GM19324 (cell line): ENCODE measurements at regions not wholly inside any gene's neighbourhood (a gene's known extent, or its start where the extent isn't known, plus 50 kb on each side); places are given as distances from the start of the nearest gene placed in this dataset.
"Not testable (repeated sequence)": the region's sequence is repeated elsewhere in the genome, so short reads cannot be mapped to it uniquely, and the experiment has no call there.

Experiments used
- ATAC-seq: cut with Tn5 transposase; IDR thresholded peaks from one replicate; pipeline ENCODE4 v1.9.1; 2021; ENCODE audit warnings: mild to moderate bottlenecking, moderate library complexity; ENCODE audit not compliant: unreplicated experiment, low FRiP score

DNA sequence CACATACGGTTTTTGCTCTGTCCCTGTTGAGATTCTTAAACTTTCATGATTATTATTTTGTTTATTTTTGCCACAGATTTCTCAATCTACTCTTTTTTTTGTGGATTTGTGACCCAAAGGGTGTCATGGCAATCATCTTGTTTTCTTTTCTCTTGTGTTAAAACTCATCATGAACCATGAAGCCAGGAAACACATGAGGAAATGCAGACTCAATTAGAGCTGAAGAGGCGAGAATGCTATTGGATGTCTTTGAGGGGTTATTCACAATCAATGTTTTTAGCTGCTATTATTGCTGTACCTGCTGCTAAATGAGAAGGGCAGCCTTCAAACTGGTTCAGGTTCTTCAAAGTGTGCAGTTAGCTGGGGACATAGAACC is 99.5 kb upstream of the MMADHC start:
- ATAC-seq = no peak

DNA sequence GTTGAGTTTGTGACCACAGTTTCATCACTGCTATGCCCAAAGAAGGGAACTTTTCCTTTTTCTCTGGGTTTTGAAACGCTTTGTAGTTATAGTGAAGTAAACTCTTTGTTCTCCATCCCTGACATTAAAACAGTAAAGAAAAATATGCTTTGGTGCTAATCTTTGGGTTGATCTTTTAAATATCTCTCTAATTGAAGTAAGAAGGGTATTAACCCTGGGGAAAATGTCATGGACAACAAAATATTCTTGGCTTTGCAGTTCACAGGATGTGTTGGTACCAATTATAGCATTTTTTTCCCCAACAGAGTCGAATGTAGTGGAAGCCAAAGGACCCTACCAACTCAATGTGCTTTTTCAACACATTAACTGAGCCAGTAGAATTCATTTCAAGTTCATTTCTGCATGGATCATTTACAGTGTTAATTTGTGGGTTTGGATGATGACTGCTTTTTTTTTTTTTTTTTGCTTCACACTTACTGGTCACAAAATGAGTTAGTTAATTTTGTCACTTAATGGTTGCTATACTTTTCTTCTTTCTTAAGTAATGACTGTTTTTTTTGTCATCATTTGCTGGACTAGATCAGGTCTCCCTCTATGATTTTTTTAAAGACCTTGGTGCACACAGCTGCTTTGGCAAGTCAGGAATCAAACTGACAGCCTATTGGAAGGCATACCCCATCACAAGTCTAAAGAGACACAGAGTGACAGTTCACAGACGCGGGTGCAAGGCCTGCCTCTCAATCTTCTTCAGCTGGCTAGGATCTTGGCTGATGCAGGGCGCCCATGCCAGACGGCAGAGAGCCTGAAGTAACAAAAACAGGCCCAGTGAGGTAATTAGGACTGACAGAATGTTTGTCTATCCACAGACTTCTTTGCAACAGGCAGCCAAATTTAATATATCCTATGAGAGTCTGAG is 98.8 kb upstream of the MMADHC start:
- ATAC-seq = no peak

DNA sequence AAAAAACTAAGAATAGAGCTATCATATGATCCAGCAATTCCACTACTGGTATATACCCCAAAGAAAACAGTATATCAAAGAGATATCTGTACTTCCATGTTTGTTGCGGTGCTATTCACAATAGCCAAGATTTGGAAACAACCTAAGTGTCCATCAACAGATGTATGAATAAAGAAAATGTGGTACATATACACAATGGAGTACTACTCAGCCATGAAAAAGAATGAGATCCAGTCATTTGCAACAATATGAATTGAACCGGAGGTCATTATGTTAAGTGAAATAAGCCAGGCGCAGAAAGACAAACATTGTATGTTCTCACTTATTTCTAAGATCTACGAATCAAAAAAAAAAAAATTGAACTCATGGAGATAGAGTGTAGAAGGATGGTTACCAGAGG is 97.8 kb upstream of the MMADHC start:
- ATAC-seq = not testable (repeated sequence)

DNA sequence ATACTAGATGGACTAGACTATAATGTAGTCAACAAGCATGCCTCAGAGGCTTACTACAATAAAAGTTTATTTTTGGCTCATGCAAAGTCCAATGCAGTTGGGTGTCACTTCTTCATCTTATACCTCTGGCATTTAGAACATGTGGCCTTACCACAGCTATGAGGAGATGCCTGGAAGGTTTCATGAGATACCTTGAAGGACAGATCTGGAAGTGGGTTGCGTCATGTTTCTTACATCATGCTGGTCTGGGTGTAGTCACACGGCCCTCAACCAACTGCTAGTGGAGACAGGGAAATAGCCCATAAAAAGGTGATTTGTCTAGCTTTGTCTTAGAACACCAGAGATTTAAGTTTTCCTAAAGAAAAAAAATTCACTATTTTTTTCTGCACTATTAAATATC is 91.7 kb upstream of the MMADHC start:
- no peak for ATAC-seq

DNA sequence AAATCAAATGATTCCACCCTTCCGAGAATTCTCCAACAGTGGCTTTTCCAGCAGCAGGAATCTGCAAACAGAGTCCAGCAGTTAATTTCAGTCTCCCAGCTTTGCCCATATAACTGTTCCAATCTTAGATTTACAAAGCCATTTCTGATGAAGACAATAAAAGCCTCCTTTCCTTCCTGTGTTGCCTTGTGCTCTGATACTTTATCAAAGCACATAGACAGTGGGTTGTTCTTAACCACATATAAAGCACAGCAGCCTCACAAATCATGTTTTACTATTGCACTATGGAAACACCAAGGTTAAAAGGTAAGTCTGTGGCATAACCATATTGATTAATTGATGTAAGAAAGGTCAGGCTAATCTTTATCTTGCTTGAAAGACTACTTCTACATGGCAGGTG is 89.8 kb upstream of the MMADHC start:
- ATAC-seq = no peak

DNA sequence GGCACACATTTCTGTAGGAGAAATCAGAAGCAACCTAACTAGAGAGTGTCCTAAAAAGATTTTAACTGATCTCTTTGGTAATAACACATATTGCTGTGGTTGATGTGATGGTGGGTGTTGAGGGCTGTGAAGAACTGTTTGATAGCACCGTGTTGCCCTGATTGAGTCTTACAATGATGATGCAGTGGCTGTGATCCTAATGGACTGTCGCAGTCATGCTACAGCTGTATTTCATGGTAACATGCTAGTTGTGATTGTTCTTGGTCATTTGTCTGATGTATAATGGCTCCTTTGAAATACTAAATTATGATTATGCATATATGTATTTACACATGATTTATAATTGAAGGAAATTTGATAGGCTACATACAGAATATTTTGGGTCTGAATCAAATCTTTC is 82.5 kb upstream of the MMADHC start:
- no peak for ATAC-seq

DNA sequence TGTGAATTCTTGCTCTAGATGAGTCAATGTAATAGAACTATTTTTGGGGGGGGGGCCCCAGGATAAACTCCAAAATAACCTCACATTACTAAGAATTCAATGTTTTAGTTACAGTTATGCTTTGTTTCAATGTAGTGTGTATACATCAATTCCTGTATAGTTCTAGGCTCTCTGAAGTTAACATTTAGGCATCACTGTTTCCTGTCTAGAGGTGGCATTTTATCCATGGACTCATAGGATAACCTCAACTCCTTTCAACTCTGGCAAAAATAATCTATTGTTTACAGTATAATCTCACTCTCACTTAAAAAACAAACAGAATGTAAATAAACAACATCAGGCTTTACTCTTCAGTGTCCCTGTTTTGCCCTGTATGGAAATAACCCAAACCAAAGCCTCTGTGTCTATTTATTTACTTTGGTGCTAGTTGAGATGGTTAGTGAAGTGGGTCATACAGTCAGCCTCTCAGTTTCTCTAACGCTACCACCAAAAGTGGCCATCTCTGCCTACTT is 79.3 kb upstream of the MMADHC start:
- ATAC-seq = no peak

DNA sequence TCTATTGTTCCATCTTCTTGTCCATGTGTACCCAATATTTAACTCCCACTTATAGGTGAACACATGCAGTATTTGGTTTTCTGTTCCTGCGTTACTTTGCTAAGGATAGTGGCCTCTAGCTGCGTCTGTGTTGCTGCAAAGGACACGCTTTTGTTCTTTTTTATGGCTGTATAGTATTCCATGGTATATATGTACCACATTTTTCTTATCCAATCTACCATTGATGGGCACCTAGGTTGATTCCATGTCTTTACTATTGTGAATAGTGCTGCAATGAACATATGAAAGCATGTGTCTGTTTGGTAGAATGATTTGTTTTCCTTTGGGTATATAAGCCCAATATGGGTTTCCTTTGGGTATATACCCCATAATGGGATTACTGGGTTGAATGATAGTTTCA is 77.3 kb upstream of the MMADHC start:
- no peak for ATAC-seq

DNA sequence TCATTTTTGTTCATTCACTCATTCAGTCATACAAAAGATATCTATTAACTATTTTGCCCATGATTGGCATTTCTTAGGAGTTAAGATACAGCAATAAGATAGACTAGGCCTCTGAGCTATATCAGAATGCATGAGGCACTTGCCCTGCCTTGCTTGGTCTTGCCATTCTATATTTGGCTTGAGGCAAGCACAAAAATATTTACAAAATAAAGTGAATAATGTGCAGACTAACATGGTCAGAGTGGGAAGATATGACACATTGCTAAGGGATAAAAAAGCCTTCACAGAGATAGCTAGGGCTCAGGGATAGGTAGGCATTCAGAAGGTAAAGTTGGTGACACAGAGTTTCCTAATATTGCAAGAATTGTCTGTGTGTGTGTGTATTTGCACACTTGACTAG is 75.0 kb upstream of the MMADHC start:
- no peak for ATAC-seq

DNA sequence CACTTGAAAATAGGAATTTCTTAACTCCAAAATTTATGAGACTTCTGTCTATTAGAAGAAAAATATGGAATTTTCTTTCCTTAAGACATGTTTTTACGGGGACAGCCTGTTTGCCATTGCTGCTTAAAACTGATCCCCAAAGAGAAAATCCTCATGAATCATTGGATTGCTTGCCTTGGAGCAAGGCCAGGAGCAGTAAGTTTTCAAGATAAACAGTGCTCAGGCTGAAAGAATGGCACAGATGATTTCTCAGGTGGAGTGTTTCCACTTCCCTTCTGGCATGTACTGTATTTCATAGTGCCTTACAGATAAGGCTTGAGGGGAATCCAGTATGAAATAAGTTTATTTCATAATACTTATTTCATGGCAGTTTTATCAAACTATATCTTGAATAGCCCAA is 74.3 kb upstream of the MMADHC start:
- no peak for ATAC-seq

DNA sequence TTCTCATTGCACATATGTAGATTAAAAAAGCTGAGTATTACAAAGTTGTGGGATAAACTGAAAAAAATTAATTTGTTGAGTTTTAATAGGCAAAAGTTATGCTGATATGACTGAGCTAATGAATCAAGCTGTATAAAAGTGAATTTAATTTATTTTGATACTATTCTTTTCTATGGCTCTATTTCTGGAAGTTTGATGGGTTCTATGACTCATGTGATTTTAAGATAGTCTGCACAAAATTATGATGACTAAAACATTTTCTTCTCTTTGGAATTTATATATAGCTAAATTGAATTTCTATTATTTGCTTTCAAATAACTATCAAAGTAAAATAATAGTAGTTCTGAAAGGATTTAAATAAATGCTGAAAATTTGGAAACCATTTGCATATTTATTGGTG is 71.0 kb upstream of the MMADHC start:
- ATAC-seq = no peak

DNA sequence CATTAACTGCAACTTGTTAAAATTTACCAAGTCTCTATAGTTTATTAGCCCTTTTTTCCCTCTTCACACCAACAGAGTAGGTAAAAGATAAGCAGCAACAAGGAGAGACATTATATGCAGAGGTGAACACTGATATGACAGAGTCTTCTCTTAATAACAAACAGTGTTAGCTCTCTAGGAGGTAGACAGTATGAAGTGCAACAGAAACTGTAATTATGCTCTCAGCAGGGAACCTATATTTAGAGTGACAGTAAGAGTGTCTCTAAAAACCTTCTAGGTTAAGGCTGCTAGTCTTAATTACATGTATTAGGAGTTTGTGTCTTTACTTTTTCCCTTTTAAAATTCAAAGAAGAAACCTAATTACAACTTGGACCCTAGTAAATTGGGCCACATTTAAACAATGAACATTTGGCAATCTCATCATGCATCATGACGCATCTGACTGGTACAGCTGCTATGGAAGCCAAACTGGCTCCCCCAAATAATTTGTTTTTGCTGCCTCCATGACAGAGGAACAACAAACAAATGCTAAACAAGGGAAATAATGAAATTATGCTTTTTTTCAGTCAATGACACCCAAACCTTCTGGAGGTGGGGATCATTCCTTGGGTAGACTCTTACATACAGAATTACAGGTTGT is 69.9 kb upstream of the MMADHC start:
- ATAC-seq = no peak

DNA sequence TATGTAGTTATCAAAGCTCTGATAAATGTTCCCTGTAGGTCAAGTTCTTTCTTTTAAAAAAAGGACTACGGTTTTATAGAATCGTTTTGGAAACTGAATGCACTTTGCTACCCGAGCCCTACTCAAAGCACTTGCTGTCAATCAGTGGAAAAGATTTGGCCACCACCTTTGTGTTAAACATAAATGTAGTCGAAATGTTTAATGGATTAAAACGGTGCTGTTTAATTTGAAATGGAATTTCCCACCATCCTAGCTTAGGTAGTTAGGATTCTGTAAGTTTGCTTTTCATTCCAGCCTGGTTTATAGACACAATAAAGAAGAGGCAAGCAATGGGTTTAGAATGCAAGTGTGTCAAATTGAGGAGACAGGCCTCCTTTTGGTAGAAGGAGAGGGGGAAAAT is 69.4 kb upstream of the MMADHC start:
- ATAC-seq = no peak

DNA sequence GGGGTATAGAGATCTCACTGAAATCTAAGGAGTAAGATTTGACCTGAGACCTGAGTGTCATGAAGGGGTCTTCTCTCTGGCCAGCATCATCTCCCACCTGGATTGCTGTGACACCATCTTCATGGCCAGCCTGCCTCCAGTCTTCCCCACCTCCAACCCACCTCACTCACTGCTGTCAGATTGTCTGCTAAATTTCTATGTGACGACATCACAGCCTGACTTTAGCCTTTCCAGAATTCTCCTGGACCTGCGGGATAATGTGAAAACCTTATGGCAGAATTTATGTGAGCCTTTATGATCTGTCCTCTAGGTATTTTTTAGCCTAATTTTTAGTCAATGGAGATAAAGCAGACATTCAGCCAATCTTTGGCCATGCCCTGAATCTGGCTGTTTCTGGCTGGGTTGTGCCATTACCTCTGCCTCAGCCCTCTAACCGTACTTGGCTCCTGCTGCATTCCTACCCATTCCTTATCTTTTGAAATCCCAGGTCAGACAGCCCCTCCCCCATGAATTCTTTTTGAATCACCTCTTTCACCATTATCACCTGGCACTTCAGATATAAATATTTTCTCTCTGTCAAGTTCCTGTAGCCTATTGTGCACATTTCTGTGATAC is 66.4 kb upstream of the MMADHC start:
- ATAC-seq = no peak

DNA sequence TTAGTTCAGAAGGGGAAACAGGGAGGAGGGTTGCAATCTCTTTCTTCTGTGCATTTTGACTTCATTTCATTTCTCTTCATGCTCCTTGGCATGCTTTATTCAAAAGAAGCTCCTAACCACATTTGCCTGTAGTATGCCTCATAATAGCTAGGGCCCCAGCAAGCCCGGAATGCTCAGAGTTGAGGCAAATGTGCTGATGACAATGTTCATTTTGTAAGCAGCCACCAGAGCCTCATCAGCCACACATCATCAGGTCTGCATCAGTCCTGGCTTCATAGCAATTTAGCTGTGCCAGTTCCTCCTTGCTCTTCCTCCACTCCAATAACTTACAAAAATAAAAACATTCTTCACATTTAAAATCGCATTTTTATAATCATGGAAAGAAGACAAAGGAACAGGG is 65.4 kb upstream of the MMADHC start:
- no peak for ATAC-seq

DNA sequence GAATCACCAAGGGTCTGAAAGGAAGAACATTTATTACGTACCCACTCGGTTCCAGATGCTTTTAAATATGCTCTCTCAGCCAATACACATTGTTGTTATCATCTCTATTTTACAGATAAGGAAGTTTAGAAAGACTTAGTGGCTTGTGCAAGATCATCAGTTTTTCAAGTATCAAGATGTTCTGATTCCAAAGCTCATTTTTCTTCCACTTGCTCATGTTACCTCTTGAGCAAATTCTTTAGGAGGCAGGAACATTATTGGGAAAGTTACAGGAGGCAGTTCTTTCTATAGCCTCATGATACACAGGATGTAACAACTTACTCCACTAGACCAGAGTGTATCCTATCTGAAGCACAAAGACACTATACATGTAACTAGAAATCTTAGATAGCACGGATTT is 65.0 kb upstream of the MMADHC start:
- ATAC-seq = no peak

DNA sequence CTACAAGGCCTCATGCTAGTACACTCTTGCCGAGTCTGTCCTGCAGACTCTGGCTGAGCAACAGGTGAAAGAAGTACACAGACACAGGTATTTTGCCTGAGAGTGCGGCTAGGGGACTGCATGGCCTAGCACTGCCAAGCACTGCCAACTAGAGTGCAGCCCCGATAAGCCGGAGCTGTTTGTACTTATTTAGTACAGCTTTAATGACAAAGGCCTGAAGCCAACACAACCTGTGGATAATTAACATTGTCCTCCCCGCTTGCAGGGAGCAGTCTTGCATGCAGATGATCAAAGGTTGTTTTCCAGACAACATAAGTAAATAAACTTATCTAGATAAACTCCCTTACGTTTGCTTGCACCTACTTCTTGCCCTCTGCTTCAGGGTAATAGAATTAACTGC is 63.7 kb upstream of the MMADHC start:
- ATAC-seq = no peak

DNA sequence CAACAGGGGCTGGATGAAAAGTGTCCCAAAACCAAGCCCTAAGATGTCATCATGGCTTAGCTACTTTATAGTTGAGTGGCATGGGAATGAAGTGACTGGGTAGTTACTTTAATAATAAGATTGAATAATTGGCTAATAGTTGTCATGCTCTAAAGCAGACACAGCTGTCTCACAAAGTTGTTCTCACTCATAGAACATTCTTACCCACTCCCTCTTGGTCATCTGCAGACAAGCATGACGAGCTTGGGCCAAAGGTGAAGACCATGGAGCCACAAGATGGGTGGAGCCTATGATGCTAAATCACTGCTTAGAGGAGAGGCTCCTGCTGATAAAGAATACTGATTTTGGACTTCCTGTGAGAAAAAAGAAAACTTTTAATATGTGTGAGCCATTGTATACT is 62.4 kb upstream of the MMADHC start:
- ATAC-seq = no peak

DNA sequence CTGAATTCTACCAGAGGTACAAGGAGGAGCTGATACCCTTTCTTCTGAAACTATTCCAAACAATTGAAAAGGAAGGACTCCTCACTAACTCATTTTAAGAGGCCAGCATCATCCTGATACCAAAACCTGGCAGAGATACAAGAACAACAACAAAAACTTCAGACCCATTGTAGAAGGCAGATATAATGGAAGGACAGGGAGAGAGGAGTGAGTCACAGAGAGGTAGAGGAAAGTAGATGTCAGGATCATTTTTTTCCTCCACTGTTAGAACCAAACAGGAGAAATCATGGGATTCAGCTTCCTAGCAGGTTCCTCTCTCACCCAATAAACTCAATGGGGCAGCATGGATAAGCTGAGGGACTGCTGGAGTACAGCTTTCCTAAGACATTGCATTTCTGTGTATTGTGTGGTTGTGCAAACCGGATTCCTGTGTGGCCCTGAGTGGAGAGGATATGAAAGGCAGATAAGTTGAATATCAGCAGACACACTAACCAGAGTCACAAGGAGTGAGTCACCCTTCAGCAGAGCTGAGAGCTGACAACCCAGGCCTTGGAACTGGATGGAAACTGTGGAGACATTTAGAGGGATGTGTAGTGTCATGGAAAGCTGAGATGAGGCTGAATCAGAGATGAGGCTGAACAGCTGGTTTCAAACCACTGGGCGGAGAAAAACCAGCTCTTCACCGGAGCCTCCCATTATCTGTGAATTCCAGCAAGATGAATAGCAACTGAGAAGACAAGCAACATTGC is 60.9 kb upstream of the MMADHC start:
- ATAC-seq = no peak

DNA sequence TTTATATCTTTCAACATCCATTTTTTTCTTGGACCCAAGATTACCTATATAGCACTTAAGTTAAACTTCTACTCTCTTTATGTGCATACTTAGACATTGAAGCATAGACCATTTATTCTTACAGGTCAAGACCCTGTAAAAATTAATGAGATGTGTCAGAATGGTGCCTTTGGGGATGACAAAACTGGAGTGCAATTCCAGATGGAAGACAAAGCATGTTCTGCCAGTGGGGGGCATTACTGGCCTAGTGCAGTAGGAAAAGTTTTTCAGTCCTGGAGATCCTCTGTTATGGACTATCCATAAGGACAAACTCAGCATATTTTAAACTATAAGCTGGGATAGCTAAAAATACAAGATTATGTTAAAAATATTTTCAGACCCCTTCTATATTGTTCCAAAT is 57.8 kb upstream of the MMADHC start:
- no peak for ATAC-seq
